K562 (cell line): ENCODE measurements at regions not wholly inside any gene's neighbourhood (a gene's known extent, or its start where the extent isn't known, plus 50 kb on each side); places are given as distances from the start of the nearest gene placed in this dataset.
A peak's percentile ranks its signal among the peaks of the same experiment; 100 is the strongest.

ENCODE experiments used
- BCL6 ChIP-seq: fragments of 250-450 bp; sonication (Bioruptor Pico); IDR thresholded peaks from 2 replicates; pipeline ENCODE4 v1.4.0; 2020
- DDX20 ChIP-seq: fragments of 450-650 bp; IDR thresholded peaks from 2 replicates; pipeline ENCODE4 v1.6.1; 2016; ENCODE audit warnings: missing genetic modification characterization, low read depth, mild to moderate bottlenecking, missing compliant biosample characterization, moderate library complexity
- EGR1 ChIP-seq: fragments of 450-650 bp; conservative IDR thresholded peaks from 2 replicates; pipeline ENCODE4 v1.6.1; 2017; ENCODE audit warnings: mild to moderate bottlenecking
- ELK1 ChIP-seq: sonication (generic); formaldehyde crosslinking; IDR thresholded peaks from 2 replicates; pipeline ENCODE4 v1.8.1; 2022; ENCODE audit warnings: missing genetic modification reagents
- FOXO4 ChIP-seq: fragments of 450-650 bp; formaldehyde crosslinking; IDR thresholded peaks from 2 replicates; pipeline ENCODE4 v1.4.0; 2020; ENCODE audit warnings: mild to moderate bottlenecking, moderate library complexity
- HMGXB4 ChIP-seq: sonication (generic); formaldehyde crosslinking; IDR thresholded peaks from 2 replicates; pipeline ENCODE4 v1.8.1; 2023; ENCODE audit warnings: mild to moderate bottlenecking, missing genetic modification reagents
- PCBP2 ChIP-seq: fragments of 200-400 bp; formaldehyde crosslinking; IDR thresholded peaks from 2 replicates; pipeline ENCODE4 v1.6.1; 2018; ENCODE audit warnings: low read length, low read depth, mild to moderate bottlenecking, moderate library complexity; ENCODE audit not compliant: poor library complexity, severe bottlenecking
- PHB2 ChIP-seq: fragments of 450-650 bp; IDR thresholded peaks from 2 replicates; pipeline ENCODE4 v1.6.1; 2017; ENCODE audit warnings: low read depth
- TCF3 ChIP-seq: sonication (generic); formaldehyde crosslinking; IDR thresholded peaks from 2 replicates; pipeline ENCODE4 v1.4.0; 2020; ENCODE audit warnings: mild to moderate bottlenecking, missing genetic modification reagents
- TCFL5 ChIP-seq: fragments of 250-450 bp; sonication (Bioruptor Pico); conservative IDR thresholded peaks from 2 replicates; pipeline ENCODE4 v1.6.1; 2021; ENCODE audit warnings: mild to moderate bottlenecking, moderate library complexity, matching md5 sums
- THRAP3 ChIP-seq: fragments of 450-650 bp; IDR thresholded peaks from 2 replicates; pipeline ENCODE4 v1.6.1; 2016; ENCODE audit warnings: mild to moderate bottlenecking, inconsistent platforms, borderline replicate concordance
- XRCC3 ChIP-seq: fragments of 450-650 bp; IDR thresholded peaks from 2 replicates; pipeline ENCODE4 v1.6.1; 2017; ENCODE audit warnings: mild to moderate bottlenecking, moderate library complexity
- ZFPM2 ChIP-seq: fragments of 250-450 bp; sonication (Bioruptor Pico); IDR thresholded peaks from 2 replicates; pipeline ENCODE4 v1.5.1; 2022; ENCODE audit warnings: mild to moderate bottlenecking
- TF ChIP-seq, protein P1 (sequence below): fragments of 200-600 bp; sonication (generic); IDR thresholded peaks from one replicate; pipeline ENCODE4 v1.6.1; 2012; ENCODE audit warnings: mild to moderate bottlenecking, low read depth, low read length, inconsistent platforms

GRCh38 chr4:116342143-116342542 is 743.2 kb downstream of the TRAM1L1 start (continued):
- TF ChIP-seq, protein P1, sequence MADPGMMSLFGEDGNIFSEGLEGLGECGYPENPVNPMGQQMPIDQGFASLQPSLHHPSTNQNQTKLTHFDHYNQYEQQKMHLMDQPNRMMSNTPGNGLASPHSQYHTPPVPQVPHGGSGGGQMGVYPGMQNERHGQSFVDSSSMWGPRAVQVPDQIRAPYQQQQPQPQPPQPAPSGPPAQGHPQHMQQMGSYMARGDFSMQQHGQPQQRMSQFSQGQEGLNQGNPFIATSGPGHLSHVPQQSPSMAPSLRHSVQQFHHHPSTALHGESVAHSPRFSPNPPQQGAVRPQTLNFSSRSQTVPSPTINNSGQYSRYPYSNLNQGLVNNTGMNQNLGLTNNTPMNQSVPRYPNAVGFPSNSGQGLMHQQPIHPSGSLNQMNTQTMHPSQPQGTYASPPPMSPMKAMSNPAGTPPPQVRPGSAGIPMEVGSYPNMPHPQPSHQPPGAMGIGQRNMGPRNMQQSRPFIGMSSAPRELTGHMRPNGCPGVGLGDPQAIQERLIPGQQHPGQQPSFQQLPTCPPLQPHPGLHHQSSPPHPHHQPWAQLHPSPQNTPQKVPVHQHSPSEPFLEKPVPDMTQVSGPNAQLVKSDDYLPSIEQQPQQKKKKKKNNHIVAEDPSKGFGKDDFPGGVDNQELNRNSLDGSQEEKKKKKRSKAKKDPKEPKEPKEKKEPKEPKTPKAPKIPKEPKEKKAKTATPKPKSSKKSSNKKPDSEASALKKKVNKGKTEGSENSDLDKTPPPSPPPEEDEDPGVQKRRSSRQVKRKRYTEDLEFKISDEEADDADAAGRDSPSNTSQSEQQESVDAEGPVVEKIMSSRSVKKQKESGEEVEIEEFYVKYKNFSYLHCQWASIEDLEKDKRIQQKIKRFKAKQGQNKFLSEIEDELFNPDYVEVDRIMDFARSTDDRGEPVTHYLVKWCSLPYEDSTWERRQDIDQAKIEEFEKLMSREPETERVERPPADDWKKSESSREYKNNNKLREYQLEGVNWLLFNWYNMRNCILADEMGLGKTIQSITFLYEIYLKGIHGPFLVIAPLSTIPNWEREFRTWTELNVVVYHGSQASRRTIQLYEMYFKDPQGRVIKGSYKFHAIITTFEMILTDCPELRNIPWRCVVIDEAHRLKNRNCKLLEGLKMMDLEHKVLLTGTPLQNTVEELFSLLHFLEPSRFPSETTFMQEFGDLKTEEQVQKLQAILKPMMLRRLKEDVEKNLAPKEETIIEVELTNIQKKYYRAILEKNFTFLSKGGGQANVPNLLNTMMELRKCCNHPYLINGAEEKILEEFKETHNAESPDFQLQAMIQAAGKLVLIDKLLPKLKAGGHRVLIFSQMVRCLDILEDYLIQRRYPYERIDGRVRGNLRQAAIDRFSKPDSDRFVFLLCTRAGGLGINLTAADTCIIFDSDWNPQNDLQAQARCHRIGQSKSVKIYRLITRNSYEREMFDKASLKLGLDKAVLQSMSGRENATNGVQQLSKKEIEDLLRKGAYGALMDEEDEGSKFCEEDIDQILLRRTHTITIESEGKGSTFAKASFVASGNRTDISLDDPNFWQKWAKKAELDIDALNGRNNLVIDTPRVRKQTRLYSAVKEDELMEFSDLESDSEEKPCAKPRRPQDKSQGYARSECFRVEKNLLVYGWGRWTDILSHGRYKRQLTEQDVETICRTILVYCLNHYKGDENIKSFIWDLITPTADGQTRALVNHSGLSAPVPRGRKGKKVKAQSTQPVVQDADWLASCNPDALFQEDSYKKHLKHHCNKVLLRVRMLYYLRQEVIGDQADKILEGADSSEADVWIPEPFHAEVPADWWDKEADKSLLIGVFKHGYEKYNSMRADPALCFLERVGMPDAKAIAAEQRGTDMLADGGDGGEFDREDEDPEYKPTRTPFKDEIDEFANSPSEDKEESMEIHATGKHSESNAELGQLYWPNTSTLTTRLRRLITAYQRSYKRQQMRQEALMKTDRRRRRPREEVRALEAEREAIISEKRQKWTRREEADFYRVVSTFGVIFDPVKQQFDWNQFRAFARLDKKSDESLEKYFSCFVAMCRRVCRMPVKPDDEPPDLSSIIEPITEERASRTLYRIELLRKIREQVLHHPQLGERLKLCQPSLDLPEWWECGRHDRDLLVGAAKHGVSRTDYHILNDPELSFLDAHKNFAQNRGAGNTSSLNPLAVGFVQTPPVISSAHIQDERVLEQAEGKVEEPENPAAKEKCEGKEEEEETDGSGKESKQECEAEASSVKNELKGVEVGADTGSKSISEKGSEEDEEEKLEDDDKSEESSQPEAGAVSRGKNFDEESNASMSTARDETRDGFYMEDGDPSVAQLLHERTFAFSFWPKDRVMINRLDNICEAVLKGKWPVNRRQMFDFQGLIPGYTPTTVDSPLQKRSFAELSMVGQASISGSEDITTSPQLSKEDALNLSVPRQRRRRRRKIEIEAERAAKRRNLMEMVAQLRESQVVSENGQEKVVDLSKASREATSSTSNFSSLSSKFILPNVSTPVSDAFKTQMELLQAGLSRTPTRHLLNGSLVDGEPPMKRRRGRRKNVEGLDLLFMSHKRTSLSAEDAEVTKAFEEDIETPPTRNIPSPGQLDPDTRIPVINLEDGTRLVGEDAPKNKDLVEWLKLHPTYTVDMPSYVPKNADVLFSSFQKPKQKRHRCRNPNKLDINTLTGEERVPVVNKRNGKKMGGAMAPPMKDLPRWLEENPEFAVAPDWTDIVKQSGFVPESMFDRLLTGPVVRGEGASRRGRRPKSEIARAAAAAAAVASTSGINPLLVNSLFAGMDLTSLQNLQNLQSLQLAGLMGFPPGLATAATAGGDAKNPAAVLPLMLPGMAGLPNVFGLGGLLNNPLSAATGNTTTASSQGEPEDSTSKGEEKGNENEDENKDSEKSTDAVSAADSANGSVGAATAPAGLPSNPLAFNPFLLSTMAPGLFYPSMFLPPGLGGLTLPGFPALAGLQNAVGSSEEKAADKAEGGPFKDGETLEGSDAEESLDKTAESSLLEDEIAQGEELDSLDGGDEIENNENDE, result no peak
- TF ChIP-seq PCBP2 (no peak), THRAP3 (no peak), DDX20 (tag) (peak; percentile 94), TCFL5 (no peak; the same call in 1 of the 2 replicates), BCL6 (CRISPR knock-in tag) (no peak), PHB2 (no peak), HMGXB4 (CRISPR knock-in tag) (no peak), TCF3 (CRISPR knock-in tag) (no peak), ZFPM2 (CRISPR knock-in tag) (no peak), EGR1 (no peak), ELK1 (CRISPR knock-in tag) (no peak), FOXO4 (CRISPR knock-in tag) (no peak), XRCC3 (no peak)
